ENCODE measurements at regions not wholly inside any gene's neighbourhood (a gene's known extent, or its start where the extent isn't known, plus 50 kb on each side); places are given as distances from the start of the nearest gene placed in this dataset. TPM values are rescaled to one million over a fixed set of nuclear protein-coding genes. Genes with fewer than 3 reads are reported as not detected.
"Not testable (repeated sequence)": the region's sequence is repeated elsewhere in the genome, so short reads cannot be mapped to it uniquely, and the experiment has no call there.

DNA sequence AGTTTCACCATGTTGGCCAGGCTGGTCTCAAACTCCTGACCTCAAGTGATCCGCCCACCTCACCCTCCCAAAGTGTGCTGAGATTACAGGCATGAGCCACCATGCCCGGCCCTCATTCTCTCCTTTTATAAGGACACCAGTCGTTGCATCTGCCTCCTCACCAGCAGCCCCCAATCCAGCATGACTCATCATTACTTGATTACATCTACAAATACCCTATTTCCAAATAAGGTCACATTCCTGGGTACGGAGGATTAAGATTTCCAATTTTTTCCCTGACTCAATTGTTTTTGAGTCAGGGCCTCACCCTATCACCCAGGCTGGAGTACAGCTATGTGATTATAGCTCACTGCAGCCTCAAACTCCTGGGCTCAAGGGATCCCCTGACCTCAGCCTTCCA is 49.8 kb upstream of the DEFB108B start:
- DNase-seq (ENCODE audit: low spot score in 2 of 2); FAIRE-seq: not testable (repeated sequence)

Small RNA genes lying in the stretch of these regions (small RNA-seq; reads per million reads assigned to genes)
- gene SNRPCP14, result not detected
